NT2/D1 (cell line): ENCODE measurements at regions not wholly inside any gene's neighbourhood (a gene's known extent, or its start where the extent isn't known, plus 50 kb on each side); places are given as distances from the start of the nearest gene placed in this dataset.
A peak's percentile ranks its signal among the peaks of the same experiment; 100 is the strongest.
"Not testable (repeated sequence)": the region's sequence is repeated elsewhere in the genome, so short reads cannot be mapped to it uniquely, and the experiment has no call there.

ENCODE experiments used
- DNase-seq: peaks from one replicate; pipeline ENCODE4 v3.0.0-alpha.2; 2011; ENCODE audit warnings: low read depth, low spot score
- H3K27me3 ChIP-seq: 2 replicates; pipeline ENCODE4 v1.6.0; 2011; ENCODE audit warnings: mild to moderate bottlenecking; ENCODE audit not compliant: insufficient read length, insufficient read depth
- H3K36me3 ChIP-seq: 2 replicates; pipeline ENCODE4 v1.6.1; 2011; ENCODE audit warnings: mild to moderate bottlenecking, low read length, mixed read lengths; ENCODE audit not compliant: insufficient read depth, insufficient read length
- H3K4me1 ChIP-seq: 2 replicates; pipeline ENCODE4 v1.5.1; 2011; ENCODE audit not compliant: insufficient read depth, insufficient read length
- H3K4me3 ChIP-seq: 2 replicates; pipeline ENCODE4 v1.5.1; 2011; ENCODE audit warnings: low read depth; ENCODE audit not compliant: insufficient read length
- H3K9ac ChIP-seq: 2 replicates; pipeline ENCODE4 v1.6.0; 2011; ENCODE audit warnings: low read depth; ENCODE audit not compliant: insufficient read length
- H3K9me3 ChIP-seq: 2 replicates; pipeline ENCODE4 v1.5.1; 2011; ENCODE audit warnings: mild to moderate bottlenecking, low read length; ENCODE audit not compliant: insufficient read depth
- SUZ12 ChIP-seq: IDR thresholded peaks from 2 replicates; pipeline ENCODE4 v1.6.1; 2011; ENCODE audit not compliant: insufficient read length, insufficient read depth; ENCODE audit errors: extremely low read depth
- YY1 ChIP-seq: IDR thresholded peaks from 2 replicates; pipeline ENCODE4 v1.6.1; 2011; ENCODE audit not compliant: insufficient read length, insufficient read depth
- ZNF274 ChIP-seq: IDR thresholded peaks from 2 replicates; pipeline ENCODE4 v1.6.1; 2011; ENCODE audit warnings: mild to moderate bottlenecking, low read depth, low read length

GRCh38 chr10:80025281-80025680 lies 53.2 kb upstream of the TMEM254 start:
- Histone ChIP-seq H3K9me3 (no peaks in the 10 kb centered on the region), H3K36me3 (no peaks in the 10 kb centered on the region), H3K4me1 (no peaks in the 10 kb centered on the region), H3K4me3 (no peak overlapping the region), H3K9ac (no peak overlapping the region), H3K27me3 (no peaks in the 10 kb centered on the region)
- no peak for DNase-seq
- TF ChIP-seq SUZ12 (no peak), ZNF274 (no peak), YY1 (no peak)

DNA sequence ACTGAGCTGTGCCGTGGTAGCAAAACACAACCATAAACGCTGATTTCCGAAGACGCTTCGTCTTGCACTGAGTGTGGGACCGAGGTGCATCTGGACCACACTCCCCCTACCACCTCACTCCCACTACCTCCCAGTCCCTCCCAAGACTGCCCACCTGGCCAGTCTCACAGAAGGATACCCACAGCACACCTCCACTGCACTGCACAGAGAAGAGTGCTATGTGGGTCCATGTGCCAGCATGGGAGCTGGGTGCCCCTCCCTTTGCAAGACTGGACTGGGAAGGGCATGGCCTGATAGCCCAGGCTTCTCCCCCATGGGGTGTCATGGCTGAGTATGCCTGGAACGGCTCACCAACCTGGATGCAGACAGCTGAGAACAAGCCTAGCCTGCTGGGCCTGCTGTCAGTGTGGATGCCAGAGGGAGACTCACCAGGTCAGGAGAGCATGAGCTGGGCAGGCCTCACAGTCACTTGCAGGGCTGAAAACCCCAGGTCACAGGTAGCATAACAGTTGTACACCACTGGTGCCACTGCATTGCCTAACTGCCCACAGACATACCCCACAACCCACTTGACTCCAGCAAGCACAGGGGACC lies 56.0 kb upstream of the TMEM254 start:
- H3K9ac ChIP-seq, H3K27me3 ChIP-seq, H3K9me3 ChIP-seq: not testable (repeated sequence)

DNA sequence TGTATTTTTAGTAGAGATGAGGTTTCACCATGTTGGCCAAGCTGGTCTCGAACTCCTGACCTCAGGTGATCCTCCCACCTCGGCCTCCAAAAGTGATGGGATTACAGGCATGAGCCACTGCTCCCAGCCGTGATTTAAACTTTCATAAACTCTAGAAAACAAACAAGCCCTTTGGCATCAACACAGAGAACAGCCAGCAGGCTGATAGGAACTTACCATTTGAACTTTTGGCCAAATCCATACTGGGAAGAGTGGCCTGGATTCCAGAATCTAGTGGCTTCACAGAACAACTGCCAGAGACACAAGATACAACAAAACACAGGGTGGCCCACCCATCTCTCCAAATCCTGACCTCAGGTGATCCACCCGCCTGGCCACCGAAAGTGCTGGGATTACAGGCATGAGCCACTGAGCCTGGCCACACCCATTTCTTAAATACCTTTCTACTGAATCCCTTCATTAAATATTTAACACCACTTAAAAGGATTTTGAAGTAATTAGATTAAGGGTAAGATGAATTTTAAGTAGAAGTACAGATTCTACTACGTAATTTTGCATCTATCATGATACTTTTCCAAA lies 60.0 kb upstream of the TMEM254 start:
- H3K36me3 ChIP-seq, H3K27me3 ChIP-seq, H3K9ac ChIP-seq, H3K4me3 ChIP-seq, H3K4me1 ChIP-seq, DNase-seq, H3K9me3 ChIP-seq: not testable (repeated sequence)

More for the DNA sequence above, 56.0 kb upstream of the TMEM254 start:
- not testable (repeated sequence) for H3K36me3 ChIP-seq, H3K4me1 ChIP-seq, H3K4me3 ChIP-seq, DNase-seq

GRCh38 chr10:80017186-80017585 lies 61.3 kb upstream of the TMEM254 start:
- H3K9me3 ChIP-seq, DNase-seq, H3K27me3 ChIP-seq, H3K4me1 ChIP-seq, H3K4me3 ChIP-seq, H3K36me3 ChIP-seq, H3K9ac ChIP-seq: not testable (repeated sequence)

DNA sequence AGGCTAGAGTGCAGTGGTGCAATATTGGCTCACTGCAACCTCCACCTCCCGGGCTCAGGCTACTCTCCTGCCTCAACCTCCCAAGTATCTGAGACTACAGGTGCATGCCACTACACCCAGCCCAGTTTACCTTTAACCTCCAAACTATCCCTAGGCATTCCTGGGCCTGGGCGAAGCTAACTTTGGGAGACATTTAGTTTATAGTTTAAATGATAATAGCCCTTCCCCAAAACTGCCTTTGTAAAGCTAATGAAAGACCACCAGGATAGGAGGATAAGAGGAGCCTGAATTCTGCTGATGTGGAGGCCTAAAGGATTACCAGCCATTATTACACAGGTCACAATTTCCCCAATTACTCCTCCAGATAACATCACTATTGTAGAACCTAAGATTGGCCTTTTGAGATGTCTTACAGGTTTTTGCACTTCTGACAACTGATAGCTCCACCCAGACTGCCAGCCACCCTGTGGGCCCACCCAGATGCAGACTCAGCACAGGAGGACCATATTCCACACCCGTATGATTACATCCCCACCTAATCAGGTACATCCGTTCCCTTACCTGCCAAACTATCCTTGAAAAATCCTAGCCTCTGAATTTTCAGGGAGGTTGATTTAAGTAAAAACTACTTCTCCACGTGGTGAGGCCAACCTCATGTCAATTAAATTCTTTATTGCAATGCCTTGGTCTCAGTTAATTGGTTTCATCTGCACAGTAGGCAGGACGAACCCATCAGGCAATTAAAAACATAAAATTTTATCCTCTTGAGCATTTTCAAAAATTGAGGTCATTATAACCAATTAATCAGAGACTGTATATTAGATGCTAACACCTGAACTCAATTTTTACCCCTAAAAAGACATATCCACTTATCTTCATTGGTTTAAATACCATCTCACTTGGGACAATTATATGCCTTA lies 62.3 kb upstream of the TMEM254 start:
- no peak for TF ChIP-seq SUZ12
- no peak for TF ChIP-seq YY1
- TF ChIP-seq ZNF274 = no peak
- Histone ChIP-seq H3K9ac (no peak overlapping the region), H3K27me3 (no peaks in the 10 kb centered on the region), H3K9me3 (no peaks in the 10 kb centered on the region), H3K36me3 (no peaks in the 10 kb centered on the region), H3K4me3 (no peak overlapping the region), H3K4me1 (no peaks in the 10 kb centered on the region)
- peak; percentile 49 for DNase-seq

DNA sequence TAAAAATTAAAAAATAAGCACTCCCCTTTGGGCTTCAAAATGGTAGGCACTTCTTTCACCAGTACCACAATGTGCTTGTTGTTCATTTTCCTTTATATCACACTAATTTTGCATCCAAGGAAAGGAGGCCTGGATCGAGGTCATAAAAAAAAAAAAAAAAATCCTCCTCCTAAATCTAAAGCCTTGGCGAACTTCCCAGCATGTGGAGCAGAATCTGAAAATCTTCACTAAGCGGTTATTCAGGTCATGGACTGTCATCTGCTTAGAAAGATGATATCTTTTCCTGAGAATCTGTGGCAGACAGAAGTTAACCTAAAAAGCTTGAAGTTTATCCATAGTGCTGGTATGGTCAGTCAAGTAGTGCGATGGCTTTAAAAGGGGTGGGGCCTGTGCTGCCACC lies 64.2 kb upstream of the SFTPD start:
- not testable (repeated sequence) for H3K9me3 ChIP-seq, H3K4me1 ChIP-seq, DNase-seq, H3K36me3 ChIP-seq, H3K4me3 ChIP-seq, H3K27me3 ChIP-seq, H3K9ac ChIP-seq

- DNase-seq, H3K9me3 ChIP-seq, H3K27me3 ChIP-seq, H3K4me1 ChIP-seq, H3K36me3 ChIP-seq, H3K9ac ChIP-seq, H3K4me3 ChIP-seq: not testable (repeated sequence)
Observed at GRCh38 chr10:80011144-80011543, 62.2 kb upstream of the SFTPD start.

- DNase-seq = no peak
- Histone ChIP-seq H3K4me1 (no peaks in the 10 kb centered on the region), H3K36me3 (no peaks in the 10 kb centered on the region), H3K9ac (no peak overlapping the region), H3K4me3 (no peak overlapping the region), H3K9me3 (no peaks in the 10 kb centered on the region), H3K27me3 (no peaks in the 10 kb centered on the region)
- TF ChIP-seq YY1 (no peak), SUZ12 (no peak), ZNF274 (no peak)
Observed at GRCh38 chr10:80000541-80000940, 51.6 kb upstream of the SFTPD start.
